Central memory CD4-positive, alpha-beta T cell (primary cell): ENCODE measurements at regions not wholly inside any gene's neighbourhood (a gene's known extent, or its start where the extent isn't known, plus 50 kb on each side); places are given as distances from the start of the nearest gene placed in this dataset.

ENCODE experiments used
- DNase-seq: peaks from one replicate; pipeline ENCODE4 v3.0.0; 2022

GRCh38 chr13:110773480-110773879 is 60.0 kb downstream of the ING1 start:
- DNase-seq, result no peak

- DNase-seq, result no peak
Measured at GRCh38 chr13:110774051-110774450, 60.6 kb downstream of the ING1 start.

- DNase-seq, result no peak
Measured at GRCh38 chr13:110774490-110774889, 61.0 kb downstream of the ING1 start.

- no peak for DNase-seq
Measured at GRCh38 chr13:110775576-110775975, 62.1 kb downstream of the ING1 start.

- DNase-seq, result no peak
Measured at GRCh38 chr13:110777251-110777820, 63.8 kb downstream of the ING1 start.

- no peak for DNase-seq
Measured at GRCh38 chr13:110779022-110779421, 65.5 kb downstream of the ING1 start.

GRCh38 chr13:110780422-110780821 is 66.9 kb downstream of the ING1 start:
- DNase-seq, result no peak

- DNase-seq, result no peak
Measured at GRCh38 chr13:110782185-110782584, 68.7 kb downstream of the ING1 start.

GRCh38 chr13:110784704-110785103 is 71.2 kb downstream of the ING1 start:
- no peak for DNase-seq

- DNase-seq, result no peak
Measured at GRCh38 chr13:110788778-110789177, 75.3 kb downstream of the ING1 start.

- no peak for DNase-seq
Measured at GRCh38 chr13:110789871-110790270, 76.4 kb downstream of the ING1 start.

GRCh38 chr13:110790371-110790770 is 76.9 kb downstream of the ING1 start:
- no peak for DNase-seq

- DNase-seq, result no peak
Measured at GRCh38 chr13:110794209-110794608, 80.7 kb downstream of the ING1 start.

- no peak for DNase-seq
Measured at GRCh38 chr13:110797230-110797877, 83.9 kb downstream of the ING1 start.

GRCh38 chr13:110798081-110798994 is 84.8 kb downstream of the ING1 start:
- no peak for DNase-seq

GRCh38 chr13:110799246-110800236 is 86.0 kb downstream of the ING1 start:
- no peak for DNase-seq

GRCh38 chr13:110801044-110801443 is 87.5 kb downstream of the ING1 start:
- no peak for DNase-seq

GRCh38 chr13:110802260-110802659 is 88.8 kb downstream of the ING1 start:
- no peak for DNase-seq

- DNase-seq, result no peak
Measured at GRCh38 chr13:110806636-110807035, 93.1 kb downstream of the ING1 start.

- DNase-seq, result no peak
Measured at GRCh38 chr13:110807546-110807945, 94.0 kb downstream of the ING1 start.

GRCh38 chr13:110808138-110808537 is 94.6 kb downstream of the ING1 start:
- DNase-seq, result no peak

GRCh38 chr13:110809871-110810486 is 96.5 kb downstream of the ING1 start:
- no peak for DNase-seq
